H1 (cell line): ENCODE measurements at regions not wholly inside any gene's neighbourhood (a gene's known extent, or its start where the extent isn't known, plus 50 kb on each side); places are given as distances from the start of the nearest gene placed in this dataset.
"Not testable (repeated sequence)": the region's sequence is repeated elsewhere in the genome, so short reads cannot be mapped to it uniquely, and the experiment has no call there.

Source experiments
- CTCF ChIA-PET: fragments of 300-600 bp; sonication (Branson Sonifier 250); formaldehyde crosslinking; loops from one replicate; lab custom pipeline; 2021; ENCODE audit not compliant: partially characterized antibody; lab: Charles Lee
- POLR2A ChIA-PET: fragments of 300-600 bp; sonication (Branson Sonifier 250); formaldehyde crosslinking; loops from one replicate; lab custom pipeline; 2021; ENCODE audit warnings: inconsistent platforms; ENCODE audit not compliant: partially characterized antibody; lab: Charles Lee
- DNase-seq, 2 experiments: peaks; one replicate each; pipeline versions ENCODE4 v3.0.0 to v3.0.0-alpha.2; 2010 to 2022; ENCODE audit warnings: low spot score in 2 of 2, low read depth in 1 of 2, mixed read lengths in 1 of 2
- FAIRE-seq: peaks from 2 replicates; lab custom pipeline; 2011; peaks lifted over from hg19 to GRCh38; lab: Jason Lieb, UNC
- H2AFZ ChIP-seq: 2 replicates; pipeline ENCODE4 v1.8.1; 2012; ENCODE audit warnings: low read length, inconsistent platforms
- H2AK5ac ChIP-seq: 2 replicates; pipeline ENCODE4 v1.6.1; 2013; ENCODE audit warnings: low read depth, low read length
- H2BK120ac ChIP-seq: replicated peaks from 2 replicates; pipeline ENCODE3; 2013; ENCODE audit warnings: low read depth, low read length, inconsistent platforms
- H2BK12ac ChIP-seq: 2 replicates; pipeline ENCODE4 v1.6.1; 2013; ENCODE audit warnings: low read depth, low read length
- H2BK15ac ChIP-seq: 2 replicates; pipeline ENCODE4 v1.6.1; 2013; ENCODE audit warnings: low read length
- H2BK20ac ChIP-seq: 2 replicates; pipeline ENCODE4 v1.6.1; 2013; ENCODE audit warnings: low read length
- H2BK5ac ChIP-seq: 2 replicates; pipeline ENCODE4 v1.6.1; 2013; ENCODE audit warnings: low read depth, low read length
- H3K14ac ChIP-seq: 2 replicates; pipeline ENCODE4 v1.6.1; 2013; ENCODE audit warnings: inconsistent platforms; ENCODE audit not compliant: insufficient read length
- H3K18ac ChIP-seq: 2 replicates; pipeline ENCODE4 v1.6.1; 2013; ENCODE audit warnings: low read length; ENCODE audit errors: extremely low read depth
- H3K23ac ChIP-seq: 2 replicates; pipeline ENCODE4 v1.6.1; 2013; ENCODE audit warnings: inconsistent platforms; ENCODE audit not compliant: insufficient read length
- H3K23me2 ChIP-seq: 2 replicates; pipeline ENCODE4 v1.6.1; 2013; ENCODE audit warnings: low read depth, low read length
- H3K27ac ChIP-seq: 2 replicates; pipeline ENCODE4 v1.6.1; 2011; ENCODE audit warnings: low read depth, low read length, inconsistent platforms
- H3K27me3 ChIP-seq, 4 experiments: replicated peaks in 1 of 4; 1 replicate in 1 of 4; 2 replicates in 3 of 4; pipeline versions ENCODE4 v1.6.1 to v1.8.1; 2011 to 2013; ENCODE audit warnings: low read length in 3 of 4, mild to moderate bottlenecking in 3 of 4, inconsistent platforms in 2 of 4, mixed read lengths in 2 of 4, moderate library complexity in 1 of 4; ENCODE audit not compliant: control insufficient read depth in 3 of 4, insufficient read depth in 3 of 4; ENCODE audit errors: extremely low read depth in 1 of 4
- H3K36me3 ChIP-seq, 4 experiments: 2 replicates each; pipeline versions ENCODE4 v1.6.1 to v1.8.1; 2011 to 2013; ENCODE audit warnings: mild to moderate bottlenecking in 4 of 4, low read length in 3 of 4, moderate library complexity in 2 of 4, control low read depth in 1 of 4, inconsistent platforms in 1 of 4; ENCODE audit not compliant: insufficient read depth in 4 of 4, control insufficient read depth in 2 of 4
- H3K4ac ChIP-seq: replicated peaks from 2 replicates; pipeline ENCODE3; 2013; ENCODE audit warnings: low read length, low read depth, mixed read lengths, inconsistent platforms; ENCODE audit not compliant: insufficient read length
- H3K4me1 ChIP-seq, 4 experiments: replicated peaks in 1 of 4; 1 replicate in 1 of 4; 2 replicates in 3 of 4; pipeline versions ENCODE4 v1.6.1 to v1.8.1; 2011 to 2013; ENCODE audit warnings: low read length in 3 of 4, inconsistent platforms in 2 of 4, mixed read lengths in 1 of 4; ENCODE audit not compliant: insufficient read depth in 4 of 4, control insufficient read depth in 3 of 4
- H3K4me2 ChIP-seq, 2 experiments: 2 replicates each; pipeline versions ENCODE4 v1.6.1 to v1.8.1; 2011 to 2013; ENCODE audit warnings: low read depth in 2 of 2, low read length in 2 of 2, control low read depth in 1 of 2, inconsistent platforms in 1 of 2, mild to moderate bottlenecking in 1 of 2; ENCODE audit not compliant: insufficient read depth in 1 of 2
- H3K4me3 ChIP-seq, 4 experiments: fragments of 200-600, 300-600 bp in 1 of 4; sonication (generic), shearing (Covaris generic), sonication (Bioruptor Twin) in 1 of 4; 2 replicates each; pipeline versions ENCODE4 v1.5.1 to v1.8.1; 2011 to 2016; ENCODE audit warnings: low read length in 4 of 4, low read depth in 3 of 4, control low read depth in 2 of 4, inconsistent platforms in 2 of 4, mild to moderate bottlenecking in 2 of 4, mixed read lengths in 1 of 4, moderate library complexity in 1 of 4; ENCODE audit not compliant: insufficient read depth in 2 of 4; ENCODE audit errors: extremely low read depth in 1 of 4
- H3K56ac ChIP-seq: replicated peaks from 2 replicates; pipeline ENCODE3; 2013; ENCODE audit warnings: low read depth, mild to moderate bottlenecking, mixed read lengths, low read length, inconsistent platforms; ENCODE audit not compliant: insufficient read length
- H3K79me1 ChIP-seq: 2 replicates; pipeline ENCODE4 v1.6.1; 2013; ENCODE audit warnings: low read depth, low read length, control low read depth
- H3K79me2 ChIP-seq, 2 experiments: 2 replicates each; pipeline versions ENCODE4 v1.6.1 to v1.8.1; 2012 to 2013; ENCODE audit warnings: low read length in 2 of 2, mild to moderate bottlenecking in 2 of 2, inconsistent platforms in 1 of 2; ENCODE audit not compliant: insufficient read depth in 2 of 2, control insufficient read depth in 1 of 2
- H3K9ac ChIP-seq, 4 experiments: replicated peaks in 1 of 4; 1 replicate in 1 of 4; 2 replicates in 3 of 4; pipeline versions ENCODE4 v1.6.1 to v1.8.1; 2011 to 2013; ENCODE audit warnings: low read depth in 3 of 4, low read length in 3 of 4, control low read depth in 2 of 4, mild to moderate bottlenecking in 2 of 4, moderate library complexity in 2 of 4, inconsistent platforms in 1 of 4; ENCODE audit errors: extremely low read depth in 1 of 4
- H3K9me3 ChIP-seq, 2 experiments: 2 replicates each; pipeline versions ENCODE4 v1.6.1 to v1.8.1; 2012 to 2013; ENCODE audit warnings: mild to moderate bottlenecking in 2 of 2, moderate library complexity in 2 of 2, control low read depth in 1 of 2, inconsistent platforms in 1 of 2, low read depth in 1 of 2, low read length in 1 of 2, mixed read lengths in 1 of 2; ENCODE audit not compliant: insufficient read depth in 2 of 2
- H4K20me1 ChIP-seq, 2 experiments: replicated peaks in 1 of 2; 2 replicates each; pipeline versions ENCODE3 to v1.8.1; 2011 to 2013; ENCODE audit warnings: inconsistent platforms in 2 of 2, low read length in 2 of 2, mild to moderate bottlenecking in 1 of 2; ENCODE audit not compliant: insufficient read depth in 2 of 2, control insufficient read depth in 1 of 2
- H4K5ac ChIP-seq: 2 replicates; pipeline ENCODE4 v1.6.1; 2013; ENCODE audit warnings: low read length, low read depth, mixed read lengths, inconsistent platforms; ENCODE audit not compliant: insufficient read length
- H4K8ac ChIP-seq: 2 replicates; pipeline ENCODE4 v1.8.0; 2013; ENCODE audit warnings: mild to moderate bottlenecking, moderate library complexity, low read length, inconsistent platforms; ENCODE audit not compliant: insufficient read depth; ENCODE audit errors: extremely low read depth
- H4K91ac ChIP-seq: replicated peaks from 2 replicates; pipeline ENCODE3; 2013; ENCODE audit warnings: low read length, mixed read lengths, inconsistent platforms; ENCODE audit not compliant: insufficient read length
- WGBS, 2 experiments: shearing (Covaris generic) in 1 of 2; methylation state at CpG; one replicate each; pipeline versions ENCODE4 v1.1.6 to v1.1.7; 2013 to 2015; ENCODE audit warnings: low lambda C conversion rate in 2 of 2, mixed read lengths in 2 of 2, inconsistent platforms in 1 of 2, low coverage in 1 of 2, missing lambda C conversion rate in 1 of 2; ENCODE audit not compliant: insufficient replicate concordance in 2 of 2, insufficient coverage in 1 of 2, insufficient read length in 1 of 2; ENCODE audit errors: extremely low coverage in 1 of 2, missing lambda C conversion rate in 1 of 2; 5-methylcytosine and 5-hydroxymethylcytosine counted together

DNA sequence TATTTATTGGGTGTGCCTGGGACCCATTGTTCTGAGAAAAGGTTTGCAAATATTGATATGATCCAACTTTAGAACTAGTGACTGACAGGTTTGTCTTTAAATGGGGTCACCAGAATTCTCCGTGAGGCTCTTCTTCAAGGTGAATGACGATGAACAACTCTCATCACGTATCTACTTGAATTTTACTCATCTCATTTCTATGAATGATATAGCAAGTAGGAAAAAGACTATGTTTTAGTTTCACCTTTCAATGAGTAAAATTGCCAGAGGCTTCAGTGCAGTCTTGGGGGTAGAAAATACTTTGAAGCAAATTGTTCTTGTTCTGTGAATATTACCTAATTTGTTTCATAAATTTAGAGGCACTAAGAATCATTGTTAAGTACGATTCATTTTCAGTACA is 232.0 kb downstream of the ANKRD36 start:
- H3K79me1 ChIP-seq, H2BK20ac ChIP-seq, H2AFZ ChIP-seq, CTCF ChIA-PET, H3K4me2 ChIP-seq, H3K4ac ChIP-seq, H3K4me3 ChIP-seq, H3K79me2 ChIP-seq, H2BK15ac ChIP-seq, H3K23me2 ChIP-seq, FAIRE-seq, H3K23ac ChIP-seq, POLR2A ChIA-PET, H4K8ac ChIP-seq, H3K27me3 ChIP-seq, H4K5ac ChIP-seq, H2AK5ac ChIP-seq, H3K9ac ChIP-seq, H2BK120ac ChIP-seq, H3K14ac ChIP-seq, H2BK12ac ChIP-seq, H3K56ac ChIP-seq, DNase-seq, H3K4me1 ChIP-seq, H3K18ac ChIP-seq, H2BK5ac ChIP-seq, H3K27ac ChIP-seq, H4K91ac ChIP-seq, H4K20me1 ChIP-seq, H3K9me3 ChIP-seq, H3K36me3 ChIP-seq: not testable (repeated sequence)
- no CpG with 5 or more reads among the region's 4 CpGs for WGBS, 2 experiments

DNA sequence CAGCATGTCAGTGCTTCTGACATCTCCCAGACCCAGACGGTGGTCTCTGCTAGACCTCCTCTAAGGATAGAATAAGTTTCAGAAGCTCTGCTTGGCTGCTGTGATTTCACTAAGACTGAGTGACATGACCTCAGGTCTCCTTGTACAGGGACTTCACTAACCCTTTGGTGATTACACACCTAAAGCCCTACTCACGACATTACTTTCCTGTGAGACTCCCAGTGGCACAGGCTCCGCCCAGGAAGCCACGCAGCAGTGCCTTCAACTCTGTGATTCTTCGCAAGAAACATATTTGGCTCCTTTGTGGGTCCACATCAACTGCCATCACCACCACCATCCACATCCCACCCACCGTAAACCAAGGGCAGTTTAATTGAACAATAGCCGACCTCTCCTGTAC is 220.7 kb downstream of the ANKRD36 start:
- H3K4me1 ChIP-seq, H2BK20ac ChIP-seq, H3K36me3 ChIP-seq, H3K18ac ChIP-seq, H3K9ac ChIP-seq, CTCF ChIA-PET, H3K4me3 ChIP-seq, H3K79me2 ChIP-seq, H3K27ac ChIP-seq, H2AFZ ChIP-seq, H2BK12ac ChIP-seq, H3K79me1 ChIP-seq, H3K56ac ChIP-seq, H3K9me3 ChIP-seq, H2AK5ac ChIP-seq, H3K4ac ChIP-seq, FAIRE-seq, H2BK15ac ChIP-seq, H3K4me2 ChIP-seq, DNase-seq, H4K20me1 ChIP-seq, H2BK120ac ChIP-seq, H4K91ac ChIP-seq, H3K23me2 ChIP-seq, POLR2A ChIA-PET, H2BK5ac ChIP-seq, H3K27me3 ChIP-seq, H3K23ac ChIP-seq, H4K5ac ChIP-seq, H3K14ac ChIP-seq, H4K8ac ChIP-seq: not testable (repeated sequence)
- WGBS, 2 experiments: no CpG with 5 or more reads among the region's 7 CpGs
